Upper lobe of left lung (tissue), 6 donors: ENCODE measurements at regions not wholly inside any gene's neighbourhood (a gene's known extent, or its start where the extent isn't known, plus 50 kb on each side); places are given as distances from the start of the nearest gene placed in this dataset.
A peak's percentile ranks its signal among the peaks of the same experiment; 100 is the strongest.

Experiments
- ATAC-seq, 2 donors: fragments of 200-7000 bp; cut with Tn5 transposase; one replicate each; pipeline ENCODE4 v1.9.1; 2022; ENCODE audit warnings: mild to moderate bottlenecking in 2 of 2, moderate library complexity in 2 of 2; ENCODE audit not compliant: low FRiP score in 2 of 2
- DNase-seq, 2 donors: peaks; one replicate each; pipeline ENCODE4 v3.0.0-alpha.2; 2019 to 2020
- H3K27ac ChIP-seq, 4 donors: fragments of 200-600 bp; sonication (generic); one replicate each; pipeline ENCODE4 v1.5.1; 2016 to 2019
- H3K27me3 ChIP-seq, 4 donors: fragments of 200-600 bp; sonication (generic); one replicate each; pipeline ENCODE4 v1.5.1; 2017 to 2019
- H3K36me3 ChIP-seq, 4 donors: fragments of 200-600 bp; sonication (generic); one replicate each; pipeline ENCODE4 v1.5.1; 2016 to 2019
- H3K4me1 ChIP-seq, 4 donors: fragments of 200-600 bp; sonication (generic); one replicate each; pipeline ENCODE4 v1.5.1; 2018 to 2019
- H3K4me3 ChIP-seq, 4 donors: fragments of 200-600 bp; sonication (generic); one replicate each; pipeline ENCODE4 v1.5.1; 2017 to 2019; ENCODE audit warnings: mild to moderate bottlenecking in 2 of 4, moderate library complexity in 1 of 4
- H3K9me3 ChIP-seq, 4 donors: fragments of 200-600 bp; sonication (generic); one replicate each; pipeline ENCODE4 v1.5.1; 2018 to 2019
- EP300 ChIP-seq, 4 donors: sonication (generic); formaldehyde crosslinking; IDR thresholded peaks; one replicate each; pipeline ENCODE4 v1.5.1; 2017; ENCODE audit warnings: antibody characterized with exemption in 4 of 4, control low read depth in 2 of 4
- POLR2A ChIP-seq, 4 donors: fragments of 450-650 bp; IDR thresholded peaks; one replicate each; pipeline ENCODE4 v1.5.1; 2016 to 2017; ENCODE audit warnings: antibody characterized with exemption in 4 of 4, mild to moderate bottlenecking in 2 of 4
- POLR2AphosphoS5 ChIP-seq, 2 donors: sonication (generic); formaldehyde crosslinking; IDR thresholded peaks; one replicate each; pipeline ENCODE4 v1.5.1; 2017; ENCODE audit warnings: antibody characterized with exemption in 2 of 2
- WGBS, 2 donors: methylation state at CpG; one replicate each; pipeline ENCODE4 v1.1.5; 2017 to 2018; 5-methylcytosine and 5-hydroxymethylcytosine counted together
- TF ChIP-seq, protein P1 (sequence below), 6 experiments: fragments of 450-650 bp in 4 of 6; fragments of 200-600 bp in 2 of 6; sonication (generic) in 2 of 6; IDR thresholded peaks; one replicate each; pipeline ENCODE4 v1.5.1; 2016 to 2019; ENCODE audit warnings: antibody characterized with exemption in 6 of 6
- donor health status: DM: no; HTN: no; CAD: no; lungs with moderate emphysema.
- donor health status: DM: no; HTN: yes; CAD: no; lungs with severe emphysema.

DNA sequence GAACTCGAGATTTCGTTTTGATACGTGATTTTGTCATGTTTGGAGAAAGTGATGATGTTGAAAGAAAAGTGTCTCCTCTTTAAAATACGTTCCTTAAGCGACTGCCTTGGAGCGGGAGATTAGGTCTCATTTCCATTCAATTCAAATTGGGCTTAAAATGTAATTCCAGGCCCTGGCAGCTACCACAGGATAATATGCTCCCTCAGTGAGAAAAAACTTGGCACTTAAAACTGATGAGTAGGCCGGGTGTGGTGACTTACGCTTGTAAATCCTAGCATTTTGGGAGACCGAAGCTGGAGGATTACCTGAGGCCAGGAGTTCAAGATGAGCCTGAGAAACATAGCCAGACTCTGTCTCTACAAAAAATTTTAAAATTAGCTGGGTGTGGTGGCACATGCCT, 146.3 kb upstream of the L3MBTL4 start:
- WGBS, 2 donors, result 85% methylated on average over 9 of the region's 9 CpGs

DNA sequence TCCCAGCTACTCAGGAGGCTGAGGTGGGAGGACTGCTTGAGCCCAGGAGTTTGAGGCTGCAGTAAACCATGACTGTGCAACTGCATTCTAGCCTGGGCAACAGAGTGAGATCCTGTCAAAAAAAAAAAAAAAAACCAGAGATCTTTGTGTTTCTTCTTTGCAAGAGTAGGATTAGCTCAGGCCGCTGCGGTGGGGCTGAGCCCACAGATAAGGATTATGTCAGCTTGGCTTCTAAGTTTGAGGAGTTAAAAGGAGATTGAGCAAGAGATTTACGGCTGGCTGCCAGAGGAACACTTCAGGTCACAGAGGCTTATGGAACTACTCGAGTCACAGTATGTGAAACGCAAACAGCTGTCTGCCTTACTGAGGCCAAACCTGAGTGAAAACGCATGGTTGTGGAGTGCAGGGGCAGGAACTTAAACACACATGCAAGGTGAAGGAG, 146.7 kb upstream of the L3MBTL4 start:
- DNase-seq (peak in 1 of 2 donors; percentile 88), ATAC-seq (peak; percentile 89 to 91)
- peak; percentile 88 to 89 for TF ChIP-seq POLR2AphosphoS5 (IDR thresholded peaks at IDR 0.05)
- TF ChIP-seq POLR2A (IDR thresholded peaks at IDR 0.05), result no peak
- TF ChIP-seq EP300 (IDR thresholded peaks at IDR 0.05), result peak in 2 of 4 donors; percentile 14 to 88
- 41 to 51% methylated on average over 6 of the region's 6 CpGs for WGBS, 2 donors
- no peaks in the 10 kb centered on the region for H3K9me3 ChIP-seq
- peak overlapping the region in 3 of 4 donors; percentile 31 to 54 (median 40) for H3K27ac ChIP-seq
- no peaks in the 10 kb centered on the region for H3K27me3 ChIP-seq
- H3K4me3 ChIP-seq, result no peak overlapping the region
- H3K36me3 ChIP-seq, result no peaks in the 10 kb centered on the region
- peaks cover 10 to 18% (median 13%) of the 10 kb centered on the region in 4 donors for H3K4me1 ChIP-seq

More for the DNA sequence above, 146.3 kb upstream of the L3MBTL4 start:
- Histone ChIP-seq H3K36me3 (no peaks in the 10 kb centered on the region), H3K4me3 (no peak overlapping the region), H3K9me3 (no peaks in the 10 kb centered on the region), H3K27ac (peak overlapping the region in 3 of 4 donors; percentile 6 to 31 (median 30)), H3K27me3 (no peaks in the 10 kb centered on the region), H3K4me1 (peaks cover 10 to 16% (median 12%) of the 10 kb centered on the region in 4 donors)
- DNase-seq (no peak), ATAC-seq (peak in 1 of 2 donors; percentile 5)
- TF ChIP-seq POLR2A (IDR thresholded peaks at IDR 0.05) (no peak), EP300 (IDR thresholded peaks at IDR 0.05) (no peak), POLR2AphosphoS5 (IDR thresholded peaks at IDR 0.05) (no peak)
- TF ChIP-seq, protein P1, sequence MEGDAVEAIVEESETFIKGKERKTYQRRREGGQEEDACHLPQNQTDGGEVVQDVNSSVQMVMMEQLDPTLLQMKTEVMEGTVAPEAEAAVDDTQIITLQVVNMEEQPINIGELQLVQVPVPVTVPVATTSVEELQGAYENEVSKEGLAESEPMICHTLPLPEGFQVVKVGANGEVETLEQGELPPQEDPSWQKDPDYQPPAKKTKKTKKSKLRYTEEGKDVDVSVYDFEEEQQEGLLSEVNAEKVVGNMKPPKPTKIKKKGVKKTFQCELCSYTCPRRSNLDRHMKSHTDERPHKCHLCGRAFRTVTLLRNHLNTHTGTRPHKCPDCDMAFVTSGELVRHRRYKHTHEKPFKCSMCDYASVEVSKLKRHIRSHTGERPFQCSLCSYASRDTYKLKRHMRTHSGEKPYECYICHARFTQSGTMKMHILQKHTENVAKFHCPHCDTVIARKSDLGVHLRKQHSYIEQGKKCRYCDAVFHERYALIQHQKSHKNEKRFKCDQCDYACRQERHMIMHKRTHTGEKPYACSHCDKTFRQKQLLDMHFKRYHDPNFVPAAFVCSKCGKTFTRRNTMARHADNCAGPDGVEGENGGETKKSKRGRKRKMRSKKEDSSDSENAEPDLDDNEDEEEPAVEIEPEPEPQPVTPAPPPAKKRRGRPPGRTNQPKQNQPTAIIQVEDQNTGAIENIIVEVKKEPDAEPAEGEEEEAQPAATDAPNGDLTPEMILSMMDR (IDR thresholded peaks at IDR 0.05), result no peak

DNA sequence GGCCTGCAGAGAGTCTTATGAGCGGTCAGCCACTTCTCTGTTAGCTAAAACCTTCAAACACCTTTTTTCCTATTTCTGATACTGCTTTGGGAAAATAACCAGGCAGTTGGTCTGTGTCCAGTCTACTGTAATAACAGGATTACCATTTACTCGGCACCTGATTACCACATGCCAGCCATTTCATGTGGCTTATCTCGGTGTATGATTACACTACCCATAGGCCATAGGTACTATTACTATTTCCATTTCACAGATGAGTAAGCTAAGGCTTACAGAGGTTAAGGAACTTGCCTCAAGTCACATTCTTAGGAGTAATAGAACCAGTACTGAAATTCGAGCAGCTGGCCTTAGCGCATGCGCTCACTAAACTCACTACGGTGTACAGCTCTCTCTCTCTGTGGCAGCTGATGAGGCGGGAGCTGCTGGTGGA, 147.2 kb upstream of the L3MBTL4 start:
- H3K9me3 ChIP-seq, result no peaks in the 10 kb centered on the region
- H3K4me3 ChIP-seq, result no peak overlapping the region
- peak overlapping the region in 2 of 4 donors; percentile 40 to 54 for H3K27ac ChIP-seq
- H3K4me1 ChIP-seq, result peaks cover 10 to 18% (median 13%) of the 10 kb centered on the region in 4 donors
- 60 to 70% methylated on average over 8 of the region's 8 CpGs for WGBS, 2 donors
- DNase-seq, result peak in 1 of 2 donors; percentile 26
- ATAC-seq, result peak; percentile 20 to 42
- no peaks in the 10 kb centered on the region for H3K27me3 ChIP-seq
- TF ChIP-seq, protein P1 (IDR thresholded peaks at IDR 0.05), result no peak
- TF ChIP-seq POLR2AphosphoS5 (IDR thresholded peaks at IDR 0.05) (no peak), EP300 (IDR thresholded peaks at IDR 0.05) (no peak), POLR2A (IDR thresholded peaks at IDR 0.05) (no peak)
- H3K36me3 ChIP-seq, result no peaks in the 10 kb centered on the region

DNA sequence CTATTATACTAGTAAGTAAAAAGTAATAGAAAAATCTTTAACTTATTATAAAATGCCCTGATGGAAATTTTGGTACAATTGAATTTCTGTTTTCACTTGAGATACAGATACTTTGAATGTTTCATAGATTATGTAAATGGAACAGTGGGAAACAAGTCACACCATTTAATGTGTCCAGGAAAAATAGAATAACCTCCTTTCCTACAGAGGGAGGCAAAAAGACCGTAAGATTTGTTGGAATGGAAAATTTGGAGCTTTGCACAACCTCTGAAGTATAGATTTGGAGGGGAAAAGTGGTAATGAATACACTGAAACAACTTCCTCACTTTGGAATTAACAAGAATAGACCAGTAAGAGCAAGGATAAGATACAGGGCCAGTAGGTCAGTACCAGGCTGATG, 149.2 kb upstream of the L3MBTL4 start:
- Histone ChIP-seq H3K4me1 (peaks cover 10 to 18% (median 13%) of the 10 kb centered on the region in 4 donors), H3K27me3 (no peaks in the 10 kb centered on the region), H3K9me3 (no peaks in the 10 kb centered on the region), H3K27ac (no peak overlapping the region), H3K36me3 (no peaks in the 10 kb centered on the region), H3K4me3 (no peak overlapping the region)
- no peak for DNase-seq
- TF ChIP-seq POLR2AphosphoS5 (IDR thresholded peaks at IDR 0.05), result no peak
- no peak for TF ChIP-seq POLR2A (IDR thresholded peaks at IDR 0.05)
- no peak for TF ChIP-seq EP300 (IDR thresholded peaks at IDR 0.05)
- TF ChIP-seq, protein P1 (IDR thresholded peaks at IDR 0.05), result no peak
- ATAC-seq, result no peak
- WGBS, 2 donors, result 76 to 97% methylated on average over 1 of the region's 1 CpG

DNA sequence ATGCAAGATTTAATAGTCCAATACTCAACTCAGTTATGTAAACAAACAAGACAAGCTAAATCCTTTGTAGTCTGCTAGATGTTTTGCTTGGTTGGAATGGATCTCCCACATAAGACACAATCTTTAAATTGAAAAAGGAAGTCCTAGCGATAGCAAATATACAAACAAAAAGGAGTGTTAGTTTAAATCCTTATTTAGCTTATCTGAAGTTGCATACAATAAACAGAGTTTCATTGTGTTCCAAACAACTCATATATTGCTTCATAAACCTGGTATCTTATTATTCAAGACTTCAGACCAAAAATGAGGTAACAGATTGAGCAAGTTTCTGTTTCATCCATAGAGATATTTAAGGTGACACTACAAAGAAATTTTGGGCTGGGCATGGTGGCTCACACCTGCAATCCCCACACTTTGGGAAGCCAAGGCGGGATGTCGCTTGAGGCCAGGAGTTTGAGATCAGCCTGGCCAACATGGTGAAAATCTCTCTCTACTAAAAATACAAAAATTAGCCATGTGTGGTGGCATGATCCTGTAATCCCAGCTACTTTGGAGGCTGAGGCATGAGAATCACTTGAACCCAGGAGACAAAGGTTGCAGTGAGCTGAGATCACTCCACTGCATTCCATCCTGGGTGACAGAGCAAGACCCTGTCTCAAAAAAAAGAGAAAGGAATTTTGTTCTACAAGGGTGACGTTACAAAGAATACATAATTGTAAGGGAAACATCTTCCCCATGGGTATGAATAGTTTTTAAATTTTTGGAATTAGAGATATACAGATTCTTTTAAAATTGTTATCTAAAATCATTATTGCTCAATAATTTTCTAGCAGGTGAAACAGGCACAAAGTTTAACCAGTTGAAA, 150.5 kb upstream of the L3MBTL4 start:
- TF ChIP-seq EP300 (IDR thresholded peaks at IDR 0.05) (no peak), POLR2AphosphoS5 (IDR thresholded peaks at IDR 0.05) (no peak), POLR2A (IDR thresholded peaks at IDR 0.05) (no peak)
- TF ChIP-seq, protein P1 (IDR thresholded peaks at IDR 0.05), result no peak
- 74 to 80% methylated on average over 4 of the region's 4 CpGs for WGBS, 2 donors
- no peak overlapping the region for H3K27ac ChIP-seq
- peaks cover 10 to 18% (median 13%) of the 10 kb centered on the region in 4 donors for H3K4me1 ChIP-seq
- H3K27me3 ChIP-seq, result no peaks in the 10 kb centered on the region
- H3K4me3 ChIP-seq, result no peak overlapping the region
- no peaks in the 10 kb centered on the region for H3K9me3 ChIP-seq
- no peaks in the 10 kb centered on the region for H3K36me3 ChIP-seq
- ATAC-seq (no peak), DNase-seq (no peak)
